ENCODE measurements at regions not wholly inside any gene's neighbourhood (a gene's known extent, or its start where the extent isn't known, plus 50 kb on each side); places are given as distances from the start of the nearest gene placed in this dataset.

DNA sequence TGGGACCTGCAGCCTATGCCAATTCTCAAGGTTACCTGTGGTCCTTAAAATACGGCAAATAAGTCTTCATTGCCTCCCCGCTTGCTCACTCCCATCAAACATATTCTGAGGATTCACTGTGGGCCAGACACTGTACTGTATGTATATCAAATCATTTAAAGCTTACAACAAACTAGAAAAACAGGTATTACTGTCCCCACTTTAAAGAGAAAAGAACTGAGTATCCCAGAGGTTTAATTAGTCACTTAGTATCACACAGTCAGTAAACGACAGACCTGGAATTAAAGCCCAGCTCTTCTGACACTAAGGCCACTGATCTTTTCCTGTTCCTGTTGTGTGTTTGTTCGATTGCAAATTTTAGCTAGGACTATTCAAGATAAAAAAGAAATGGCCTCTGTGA lies 248.2 kb downstream of the ACTL7B start:
- no peak for DNase-seq (ENCODE audit: low read depth)

DNA sequence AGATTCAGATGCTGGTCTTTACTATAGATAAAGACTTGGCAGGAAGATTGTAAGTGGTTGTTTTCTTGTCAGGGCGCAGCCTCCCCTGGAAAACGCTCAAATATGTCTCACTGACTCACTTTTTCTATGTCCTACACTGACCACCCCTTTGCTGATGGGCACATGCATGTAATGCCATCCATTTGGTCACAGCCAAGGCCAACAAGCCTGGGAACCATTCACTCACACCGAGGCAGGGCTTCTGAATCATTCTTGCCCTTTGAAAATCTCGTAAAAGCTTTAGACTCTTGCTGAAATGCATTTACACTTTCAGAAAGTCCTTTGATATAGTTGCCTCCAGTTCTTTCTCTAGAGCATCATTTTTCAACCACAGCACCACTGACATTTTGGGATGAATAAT lies 249.4 kb downstream of the ACTL7B start:
- peak; percentile 77 for DNase-seq (ENCODE audit: low read depth)

- no peak for DNase-seq (ENCODE audit: low read depth)
Observed at GRCh38 chr9:108603141-108603540, 252.6 kb downstream of the ACTL7B start.

DNA sequence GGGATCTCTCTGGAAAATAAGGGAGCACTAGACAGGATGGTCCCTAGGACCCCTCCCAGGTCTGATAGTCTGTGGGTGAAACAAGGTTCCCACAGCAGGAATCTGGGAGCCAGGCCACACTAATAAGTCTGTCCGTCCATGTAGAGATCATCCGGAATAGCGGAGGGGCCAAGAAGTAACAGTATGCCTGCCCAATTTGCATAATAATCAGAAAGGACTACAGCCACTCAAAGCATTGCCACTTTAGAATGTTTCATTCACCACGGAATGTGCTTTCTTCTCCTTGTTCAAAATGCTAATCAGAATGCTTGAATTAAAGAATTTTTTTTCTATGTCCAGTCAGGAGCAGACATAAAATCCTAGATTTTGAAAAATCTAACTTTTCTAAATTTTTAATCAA lies 254.9 kb downstream of the ACTL7B start:
- no peak for DNase-seq (ENCODE audit: low read depth)

GRCh38 chr9:108599571-108599970 lies 256.2 kb downstream of the ACTL7B start:
- DNase-seq (ENCODE audit: low read depth): no peak

GRCh38 chr9:108591121-108591520 lies 264.7 kb downstream of the ACTL7B start:
- no peak for DNase-seq (ENCODE audit: low read depth)

DNA sequence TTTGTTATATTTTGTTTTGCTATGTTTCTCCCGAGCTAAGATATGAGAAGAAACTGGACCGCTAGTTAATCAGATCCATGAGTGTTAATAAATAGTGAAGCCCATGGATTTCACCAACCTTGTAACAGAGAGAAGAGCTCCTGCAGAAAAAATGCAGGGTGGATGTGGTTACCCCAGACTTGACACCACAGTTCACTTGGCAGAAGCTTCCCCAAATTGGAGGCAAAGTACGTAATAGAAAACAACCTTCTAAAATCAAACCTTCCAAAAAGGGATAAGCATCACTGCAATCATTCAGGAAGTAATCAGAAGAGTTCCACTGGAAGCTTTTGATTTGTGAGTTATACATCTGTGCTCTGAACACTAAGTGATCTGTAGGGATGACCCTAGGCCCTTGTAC lies 267.5 kb downstream of the ACTL7B start:
- no peak for DNase-seq (ENCODE audit: low read depth)

DNA sequence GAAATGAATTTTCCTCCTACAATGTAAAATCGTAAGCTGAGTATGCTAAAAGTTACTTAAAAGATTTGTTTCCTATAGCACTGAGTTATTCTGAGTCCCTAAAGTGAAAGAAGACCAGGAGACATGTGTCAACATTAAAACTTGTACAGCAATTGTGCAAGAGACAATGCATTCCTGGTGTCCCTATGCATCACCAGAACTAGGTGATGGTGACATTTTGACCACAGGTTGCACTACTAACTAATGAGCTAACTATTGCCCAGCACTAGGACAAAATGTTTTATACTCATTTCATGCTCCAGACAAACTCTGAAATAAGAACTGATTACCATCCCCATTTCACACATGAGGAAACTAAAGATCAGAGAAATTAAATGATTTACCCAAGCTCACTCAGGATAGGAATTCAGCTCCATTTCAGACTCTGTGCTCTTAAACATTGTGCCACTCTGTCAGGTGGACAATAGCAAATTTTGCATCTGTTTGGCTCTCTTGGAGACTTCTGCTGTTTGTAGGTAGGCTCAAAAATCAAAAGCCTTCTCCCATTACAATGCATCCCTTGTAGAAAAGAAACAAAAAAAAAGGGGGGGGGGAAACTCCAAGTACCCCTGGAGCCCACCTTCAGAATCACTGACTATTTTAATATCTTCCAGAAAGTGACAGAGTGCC lies 269.2 kb downstream of the ACTL7B start:
- DNase-seq (ENCODE audit: low read depth): no peak

GRCh38 chr9:108584860-108585259 lies 270.9 kb downstream of the ACTL7B start:
- DNase-seq (ENCODE audit: low read depth): no peak

GRCh38 chr9:108582726-108583125 lies 273.1 kb downstream of the ACTL7B start:
- DNase-seq (ENCODE audit: low read depth): no peak

DNA sequence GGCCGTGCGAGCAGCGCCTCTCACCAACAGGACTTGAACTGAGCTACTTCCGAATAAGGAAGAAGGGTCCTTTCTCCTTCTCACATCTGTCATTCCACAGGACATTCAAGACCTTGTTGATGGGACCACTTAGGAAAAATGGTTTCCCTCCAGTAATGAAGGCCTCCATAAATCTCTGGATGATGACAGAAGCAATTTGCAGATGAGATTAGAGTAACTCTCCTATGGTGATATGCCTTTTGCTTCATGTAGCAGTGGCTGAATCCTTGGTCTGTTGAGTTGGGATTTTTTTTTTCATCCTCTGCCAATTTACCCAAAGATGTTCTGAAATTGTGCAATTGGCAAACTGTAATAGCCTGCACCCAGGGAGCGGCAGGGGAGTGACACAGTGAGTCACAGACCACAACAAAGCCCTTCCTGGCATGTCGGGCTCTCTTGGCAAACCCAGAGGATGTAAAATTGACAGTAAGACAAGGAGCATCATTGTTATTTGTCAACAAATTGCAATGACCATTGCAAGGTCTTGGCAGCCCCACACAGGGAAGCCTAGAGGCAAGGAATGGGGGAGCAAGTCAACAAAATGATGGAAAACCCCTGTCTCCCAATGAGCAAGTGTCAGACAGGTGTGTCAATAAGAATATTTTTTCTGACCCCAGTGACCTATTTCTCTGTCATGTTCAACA lies 275.9 kb downstream of the ACTL7B start:
- DNase-seq (ENCODE audit: low read depth): peak; percentile 85

- no peak for DNase-seq (ENCODE audit: low read depth)
Observed at GRCh38 chr9:108575276-108575675, 280.5 kb downstream of the ACTL7B start.

DNA sequence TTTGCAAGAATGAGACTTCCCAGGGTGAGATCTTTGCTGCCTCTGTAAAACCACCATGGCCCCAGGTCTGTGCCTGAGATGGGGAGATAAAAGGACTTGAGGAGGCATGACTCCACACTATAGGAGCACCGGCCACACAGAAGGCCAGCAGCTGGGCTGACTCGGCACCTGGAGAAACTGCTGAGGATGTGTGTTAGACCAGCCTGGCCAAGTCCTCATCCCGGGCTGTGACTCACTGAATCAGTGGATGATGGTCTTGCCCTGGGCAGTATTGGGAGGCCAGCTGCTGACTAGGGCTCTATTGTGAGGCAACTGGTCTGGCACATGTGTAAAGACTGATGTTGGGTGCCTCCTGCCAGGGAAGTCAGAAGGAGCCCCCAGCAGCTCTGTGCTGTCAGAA lies 286.2 kb downstream of the ACTL7B start:
- DNase-seq (ENCODE audit: low read depth): peak; percentile 85

DNA sequence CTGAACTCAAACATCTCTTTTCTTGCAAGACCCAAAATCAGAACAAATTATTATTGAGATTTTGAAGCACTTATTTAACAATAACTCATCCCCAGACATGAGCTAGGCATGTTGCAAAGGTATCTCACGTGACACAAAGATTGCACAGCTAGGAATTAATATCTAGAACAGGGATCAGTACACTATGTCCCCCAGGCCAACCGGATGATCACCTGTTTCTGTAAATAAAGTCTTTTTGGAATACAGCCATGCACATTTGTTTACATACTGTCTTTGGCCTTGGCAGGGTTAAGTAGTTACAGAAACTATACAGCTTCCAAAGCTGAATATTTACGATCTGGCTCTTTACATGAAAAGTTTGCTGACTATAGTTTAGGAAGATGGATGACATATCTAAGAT lies 287.7 kb downstream of the ACTL7B start:
- no peak for DNase-seq (ENCODE audit: low read depth)

- DNase-seq (ENCODE audit: low read depth): no peak
Observed at GRCh38 chr9:108567571-108567970, 288.2 kb downstream of the ACTL7B start.

GRCh38 chr9:108565651-108566378 lies 290.0 kb downstream of the ACTL7B start:
- peak; percentile 84 for DNase-seq (ENCODE audit: low read depth)

- peak; percentile 67 for DNase-seq (ENCODE audit: low read depth)
Observed at GRCh38 chr9:108562176-108562575, 293.6 kb downstream of the ACTL7B start.

- no peak for DNase-seq (ENCODE audit: low read depth)
Observed at GRCh38 chr9:108559432-108559831, 296.4 kb downstream of the ACTL7B start.

DNA sequence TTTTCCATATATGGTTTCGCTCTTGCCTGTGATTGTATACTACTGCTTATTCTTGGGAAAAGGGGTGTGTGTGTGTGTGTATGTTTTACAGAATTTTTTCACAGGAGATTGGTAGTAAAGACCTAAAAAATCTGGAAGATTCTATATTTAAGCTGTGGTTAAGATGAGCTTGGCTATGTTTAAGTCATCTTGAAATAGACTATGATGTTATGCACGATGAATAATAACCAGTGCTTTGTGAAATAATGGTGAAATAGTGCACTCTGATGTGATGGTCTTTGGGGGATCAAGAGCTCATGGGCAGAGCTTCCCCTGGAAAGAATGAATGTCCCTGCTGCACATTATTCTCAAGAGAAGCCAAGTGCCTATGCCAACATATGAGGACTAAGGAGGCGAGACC lies 301.0 kb downstream of the ACTL7B start:
- DNase-seq (ENCODE audit: low read depth): no peak

DNA sequence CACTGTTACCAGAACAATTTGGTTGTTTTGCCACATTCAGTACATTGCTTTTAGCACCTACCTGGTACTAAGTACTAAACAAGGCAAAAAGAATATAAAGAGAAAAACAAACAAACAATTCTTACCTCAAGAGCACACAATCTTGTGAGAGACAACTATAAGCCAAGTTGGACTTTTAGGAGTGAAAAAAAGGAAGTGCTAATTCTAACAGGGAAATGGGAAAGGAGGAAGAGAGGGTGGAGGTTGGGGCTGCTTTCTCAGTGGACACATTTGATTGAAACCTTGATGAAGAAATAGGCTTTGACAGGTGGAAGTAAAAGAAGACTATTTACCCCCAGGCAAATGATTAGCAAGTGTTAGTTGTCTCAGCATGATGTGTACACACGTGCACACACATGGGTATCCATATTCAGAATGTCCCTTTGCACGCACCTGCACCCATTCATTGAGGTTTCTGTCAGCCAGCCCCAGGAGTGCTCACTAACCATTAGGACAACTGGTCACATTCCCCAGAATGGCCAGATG lies 302.6 kb downstream of the ACTL7B start:
- no peak for DNase-seq (ENCODE audit: low read depth)

- DNase-seq (ENCODE audit: low read depth): peak; percentile 75
Observed at GRCh38 chr9:108552459-108553040, 303.2 kb downstream of the ACTL7B start.
